Endothelial cell of umbilical vein (primary cell): ENCODE measurements at regions not wholly inside any gene's neighbourhood (a gene's known extent, or its start where the extent isn't known, plus 50 kb on each side); places are given as distances from the start of the nearest gene placed in this dataset.

Source experiments
- BruUV-seq: library from RNA; stranded (reverse); fragments of 400-500 nt; replicated peaks from 2 replicates; lab custom pipeline; 2021; lab: Mats Ljungman, UMichigan
- CTCF ChIA-PET: fragments of 300-600, 350-600 bp; sonication (Branson Sonifier 250); formaldehyde crosslinking; loops from one replicate; lab custom pipeline; 2021; ENCODE audit warnings: antibody characterized with exemption, inconsistent platforms; lab: Charles Lee
- POLR2A ChIA-PET: fragments of 300-600, 350-600 bp; sonication (Branson Sonifier 250); formaldehyde crosslinking; loops from one replicate; lab custom pipeline; 2021; ENCODE audit warnings: antibody characterized with exemption, inconsistent platforms; lab: Charles Lee
- DNase-seq: peaks from one replicate; pipeline ENCODE4 v3.0.0-alpha.2; 2011; ENCODE audit warnings: low read depth, low spot score
- FAIRE-seq: peaks from 2 replicates; lab custom pipeline; 2011; peaks lifted over from hg19 to GRCh38; lab: Jason Lieb, UNC
- H2AFZ ChIP-seq: 2 replicates; pipeline ENCODE4 v1.6.0; 2012; ENCODE audit warnings: low read depth, low read length, control low read depth, inconsistent platforms
- H3K27ac ChIP-seq: 2 replicates; pipeline ENCODE4 v1.5.1; 2011; ENCODE audit warnings: low read depth, mild to moderate bottlenecking, control low read depth, low read length, moderate library complexity; ENCODE audit not compliant: insufficient read depth
- H3K27me3 ChIP-seq, 2 experiments: 2 replicates each; pipeline versions ENCODE4 v1.6.0 to v1.6.1; 2011; ENCODE audit warnings: low read length in 2 of 2, mixed read lengths in 1 of 2; ENCODE audit not compliant: control insufficient read depth in 2 of 2, insufficient read depth in 2 of 2
- H3K36me3 ChIP-seq, 2 experiments: 2 replicates in 1 of 2; 3 replicates in 1 of 2; pipeline ENCODE4 v1.5.1; 2011; ENCODE audit warnings: low read length in 2 of 2, mild to moderate bottlenecking in 1 of 2, moderate library complexity in 1 of 2; ENCODE audit not compliant: control insufficient read depth in 2 of 2, insufficient read depth in 2 of 2; ENCODE audit errors: extremely low read depth in 1 of 2
- H3K4me1 ChIP-seq: 3 replicates; pipeline ENCODE4 v1.5.1; 2011; ENCODE audit warnings: mild to moderate bottlenecking, low read length; ENCODE audit not compliant: control insufficient read depth, insufficient read depth; ENCODE audit errors: extremely low read depth
- H3K4me2 ChIP-seq: 2 replicates; pipeline ENCODE4 v1.6.1; 2011; ENCODE audit warnings: low read length, control low read depth, mixed read lengths; ENCODE audit not compliant: insufficient read depth
- H3K4me3 ChIP-seq, 3 experiments: fragments of 200-600 bp in 1 of 3; sonication (generic), shearing (Covaris generic) in 1 of 3; replicated peaks in 1 of 3; 2 replicates each; pipeline ENCODE4 v1.5.1; 2011 to 2016; ENCODE audit warnings: control low read depth in 3 of 3, low read length in 3 of 3, mild to moderate bottlenecking in 2 of 3, inconsistent platforms in 1 of 3, low read depth in 1 of 3, moderate library complexity in 1 of 3; ENCODE audit not compliant: insufficient read depth in 1 of 3
- H3K79me2 ChIP-seq: 2 replicates; pipeline ENCODE4 v1.6.0; 2012; ENCODE audit warnings: low read length, inconsistent platforms; ENCODE audit not compliant: control insufficient read depth, insufficient read depth
- H3K9ac ChIP-seq: replicated peaks from 2 replicates; pipeline ENCODE3; 2011; ENCODE audit warnings: low read length, control low read depth; ENCODE audit not compliant: insufficient read depth; ENCODE audit errors: extremely low read depth
- H3K9me1 ChIP-seq: replicated peaks from 3 replicates; pipeline ENCODE4 v1.6.0; 2011; ENCODE audit warnings: mild to moderate bottlenecking, low read length; ENCODE audit not compliant: control insufficient read depth, insufficient read depth; ENCODE audit errors: extremely low read depth
- H3K9me3 ChIP-seq: replicated peaks from 2 replicates; pipeline ENCODE4 v1.5.1; 2012; ENCODE audit warnings: low read length, inconsistent platforms; ENCODE audit not compliant: control insufficient read depth, insufficient read depth
- H4K20me1 ChIP-seq: replicated peaks from 2 replicates; pipeline ENCODE3; 2011; ENCODE audit warnings: mild to moderate bottlenecking, low read length; ENCODE audit not compliant: control insufficient read depth, insufficient read depth; ENCODE audit errors: extremely low read depth
- EZH2 ChIP-seq: IDR thresholded peaks from 2 replicates; pipeline ENCODE4 v1.6.1; 2012; ENCODE audit warnings: borderline replicate concordance, low read depth, mild to moderate bottlenecking, moderate library complexity, low read length, inconsistent platforms; ENCODE audit not compliant: severe bottlenecking
- GATA2 ChIP-seq: IDR thresholded peaks from 2 replicates; pipeline ENCODE4 v1.7.0; 2011; ENCODE audit warnings: low read depth, mild to moderate bottlenecking, moderate library complexity, mixed read lengths, low read length; ENCODE audit not compliant: insufficient read length, insufficient read depth
- POLR2A ChIP-seq: IDR thresholded peaks from 2 replicates; pipeline ENCODE4 v1.6.1; 2012; ENCODE audit warnings: low read depth, mild to moderate bottlenecking, control low read depth, low read length
- POLR2AphosphoS5 ChIP-seq: IDR thresholded peaks from 2 replicates; pipeline ENCODE4 v1.6.1; 2012; ENCODE audit warnings: low read depth, mild to moderate bottlenecking, control low read depth, low read length, moderate library complexity; ENCODE audit not compliant: insufficient read depth
- dilution Hi-C: fragments of 300-500 bp; cut with MboI; formaldehyde crosslinking; loops from one replicate; pipeline ENCODE4 v1.15.0; 2019; ENCODE audit warnings: low sequenced_read_pairs; ENCODE audit not compliant: extremely low pct_ligation_motif_present
- intact Hi-C: fragments of 100-400 bp; cut with micrococcal nuclease; formaldehyde crosslinking; loops from one replicate; pipeline ENCODE4 v1.10.0; 2022

GRCh38 chr15:30008156-30008555 lies 74.6 kb upstream of the GOLGA8J start:
- Histone ChIP-seq H3K9me3 (no peaks in the 10 kb centered on the region), H3K9ac (no peak overlapping the region), H3K79me2 (no peaks in the 10 kb centered on the region), H3K9me1 (no peaks in the 10 kb centered on the region), H3K4me2 (no peak overlapping the region), H3K4me1 (no peaks in the 10 kb centered on the region), H3K27me3 (peaks cover 1 to 3% of the 10 kb centered on the region in 2 experiments), H3K4me3 (no peak overlapping the region), H2AFZ (no peak overlapping the region), H3K27ac (no peak overlapping the region), H3K36me3 (no peaks in the 10 kb centered on the region), H4K20me1 (no peaks in the 10 kb centered on the region)
- POLR2A ChIA-PET: no interaction called here
- CTCF ChIA-PET: no interaction called here
- dilution Hi-C loops (no loop called here), intact Hi-C loops (no loop called here)
- no peak for DNase-seq
- BruUV-seq: no TSS peak
- TF ChIP-seq GATA2: no peak
- TF ChIP-seq POLR2A: no peak
- no peak for TF ChIP-seq EZH2
- FAIRE-seq: no peak

GRCh38 chr15:30001602-30002001 lies 81.2 kb upstream of the GOLGA8J start:
- no peak overlapping the region for H3K4me2 ChIP-seq
- no peak overlapping the region for H2AFZ ChIP-seq
- no peak overlapping the region for H3K27ac ChIP-seq
- no peaks in the 10 kb centered on the region for H3K9me3 ChIP-seq
- DNase-seq: no peak
- H4K20me1 ChIP-seq: no peaks in the 10 kb centered on the region
- no peak overlapping the region for H3K4me3 ChIP-seq
- peaks cover 0 to 3% of the 10 kb centered on the region in 2 experiments for H3K27me3 ChIP-seq
- no peak overlapping the region for H3K9ac ChIP-seq
- ChIA-PET POLR2A (no interaction called here), CTCF (no interaction called here)
- no peak for FAIRE-seq
- intact Hi-C loops (no loop called here), dilution Hi-C loops (no loop called here)
- H3K9me1 ChIP-seq: no peaks in the 10 kb centered on the region
- no peaks in the 10 kb centered on the region for H3K79me2 ChIP-seq
- H3K36me3 ChIP-seq: no peaks in the 10 kb centered on the region
- TF ChIP-seq POLR2AphosphoS5: no peak
- H3K4me1 ChIP-seq: no peaks in the 10 kb centered on the region
- no TSS peak for BruUV-seq
